ENCODE measurements at regions not wholly inside any gene's neighbourhood (a gene's known extent, or its start where the extent isn't known, plus 50 kb on each side); places are given as distances from the start of the nearest gene placed in this dataset.
A peak's percentile ranks its signal among the peaks of the same experiment; 100 is the strongest.
"Not testable (repeated sequence)": the region's sequence is repeated elsewhere in the genome, so short reads cannot be mapped to it uniquely, and the experiment has no call there.

- DNase-seq (ENCODE audit: low read depth), result no peak
- no peak for TF ChIP-seq CTCF (IDR thresholded peaks at IDR 0.05; ENCODE audit: insufficient read depth, low read depth, low read length)
- H3K4me3 ChIP-seq (ENCODE audit: low read depth, low read length), result no peak overlapping the region
These were observed 55.3 kb upstream of the CEP85L start for GRCh38 chr6:118706702-118707101.

GRCh38 chr6:118705544-118706491 lies 54.4 kb upstream of the CEP85L start:
- TF ChIP-seq CTCF (IDR thresholded peaks at IDR 0.05; ENCODE audit: insufficient read depth, low read depth, low read length), result no peak
- DNase-seq (ENCODE audit: low read depth), result peak; percentile 59
- H3K4me3 ChIP-seq (ENCODE audit: low read depth, low read length), result peak overlapping the region; percentile 37

- no peak overlapping the region for H3K4me3 ChIP-seq (ENCODE audit: low read depth, low read length)
- TF ChIP-seq CTCF (IDR thresholded peaks at IDR 0.05; ENCODE audit: insufficient read depth, low read depth, low read length), result no peak
- no peak for DNase-seq (ENCODE audit: low read depth)
These were observed 53.5 kb upstream of the CEP85L start for GRCh38 chr6:118704915-118705314.

- H3K4me3 ChIP-seq (ENCODE audit: low read depth, low read length); DNase-seq (ENCODE audit: low read depth): not testable (repeated sequence)
These were observed 49.9 kb upstream of the CEP85L start for GRCh38 chr6:118701260-118701659.
